Adipocyte (in vitro differentiated cells): ENCODE measurements at regions not wholly inside any gene's neighbourhood (a gene's known extent, or its start where the extent isn't known, plus 50 kb on each side); places are given as distances from the start of the nearest gene placed in this dataset.

Experiments used
- DNase-seq: peaks from one replicate; pipeline ENCODE4 v3.0.0-alpha.2; 2015; ENCODE audit warnings: low read depth
- H3K27me3 ChIP-seq: replicated peaks from 2 replicates; pipeline ENCODE4 v1.7.0; 2013; ENCODE audit warnings: mild to moderate bottlenecking, low read length, moderate library complexity; ENCODE audit not compliant: control insufficient read depth, insufficient read depth
- H3K36me3 ChIP-seq: 2 replicates; pipeline ENCODE4 v1.7.0; 2013; ENCODE audit warnings: low read length, mild to moderate bottlenecking, moderate library complexity; ENCODE audit not compliant: control insufficient read depth, insufficient read depth, severe bottlenecking
- H3K4me1 ChIP-seq: 2 replicates; pipeline ENCODE4 v1.7.0; 2013; ENCODE audit warnings: mild to moderate bottlenecking, low read length, moderate library complexity; ENCODE audit not compliant: control insufficient read depth, insufficient read depth
- H3K4me3 ChIP-seq: 2 replicates; pipeline ENCODE4 v1.7.0; 2013; ENCODE audit warnings: mild to moderate bottlenecking, low read length, moderate library complexity
- H3K9ac ChIP-seq: 2 replicates; pipeline ENCODE4 v1.7.0; 2013; ENCODE audit warnings: mild to moderate bottlenecking, low read length, moderate library complexity
- H3K9me3 ChIP-seq: 2 replicates; pipeline ENCODE4 v1.7.0; 2013; ENCODE audit warnings: mild to moderate bottlenecking, low read length, moderate library complexity; ENCODE audit not compliant: control insufficient read depth

- no peak for DNase-seq
- Histone ChIP-seq H3K4me1 (no peaks in the 10 kb centered on the region), H3K4me3 (no peak overlapping the region), H3K9me3 (no peaks in the 10 kb centered on the region), H3K9ac (no peak overlapping the region), H3K27me3 (peaks cover 47% of the 10 kb centered on the region), H3K36me3 (no peaks in the 10 kb centered on the region)
Observed at GRCh38 chr3:10555263-10555662, 49.9 kb upstream of the ATP2B2 start.

GRCh38 chr3:10556312-10556711, 50.9 kb upstream of the ATP2B2 start:
- Histone ChIP-seq H3K4me3 (no peak overlapping the region), H3K27me3 (peaks cover 45% of the 10 kb centered on the region), H3K36me3 (no peaks in the 10 kb centered on the region), H3K9me3 (no peaks in the 10 kb centered on the region), H3K9ac (no peak overlapping the region), H3K4me1 (no peaks in the 10 kb centered on the region)
- no peak for DNase-seq

DNA sequence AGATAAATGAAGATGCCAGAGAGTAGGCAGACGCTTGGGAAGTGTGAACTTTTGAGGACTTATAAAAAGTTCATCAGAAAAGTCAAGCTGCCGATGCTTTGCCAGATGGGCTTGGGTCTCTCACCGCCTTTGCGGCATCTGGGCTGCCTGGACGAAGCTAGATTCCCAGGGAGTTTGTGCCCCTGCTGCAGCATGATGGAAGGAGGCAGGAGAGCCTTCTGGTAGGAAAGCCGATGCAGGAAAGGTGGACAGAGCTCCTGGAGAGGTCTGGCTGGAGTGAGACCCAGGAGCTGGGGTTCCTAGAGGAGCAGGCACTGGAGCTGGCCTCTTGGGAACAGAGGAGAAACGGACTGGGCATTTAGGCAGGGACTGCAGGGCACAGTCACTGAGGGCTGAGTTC, 51.9 kb upstream of the ATP2B2 start:
- DNase-seq: no peak
- no peaks in the 10 kb centered on the region for H3K36me3 ChIP-seq
- H3K9ac ChIP-seq: no peak overlapping the region
- H3K4me1 ChIP-seq: no peaks in the 10 kb centered on the region
- H3K4me3 ChIP-seq: no peak overlapping the region
- H3K9me3 ChIP-seq: no peaks in the 10 kb centered on the region
- peaks cover 52% of the 10 kb centered on the region for H3K27me3 ChIP-seq

DNA sequence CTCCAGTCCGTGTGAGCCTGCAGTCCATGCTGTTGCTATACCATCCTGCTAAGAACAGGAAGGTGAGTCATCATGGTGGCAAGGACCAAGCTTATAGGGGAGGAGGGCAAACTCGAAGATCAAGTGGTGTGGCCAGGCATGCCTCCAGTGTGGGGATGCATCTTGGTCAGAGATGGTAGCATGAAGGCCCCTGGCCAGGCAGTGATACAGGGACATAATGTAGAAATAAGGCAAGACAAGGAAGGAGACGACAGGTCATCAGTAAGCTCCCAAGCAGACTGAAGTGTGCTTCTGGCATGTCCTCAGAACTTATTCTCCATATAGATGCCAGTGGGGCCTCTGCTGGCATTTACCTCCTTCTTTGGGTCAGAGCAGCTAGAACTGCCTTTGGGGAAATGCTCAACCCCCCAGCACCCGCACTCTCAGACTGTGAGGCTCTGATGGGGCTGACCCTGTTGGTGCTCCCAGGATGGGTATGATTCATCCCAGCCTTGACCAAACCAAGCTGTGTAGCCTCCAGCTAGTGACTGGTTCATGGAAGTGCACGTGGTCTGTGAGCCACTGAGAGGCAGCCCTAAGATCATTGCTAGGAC, 52.5 kb upstream of the ATP2B2 start:
- Histone ChIP-seq H3K36me3 (no peaks in the 10 kb centered on the region), H3K4me1 (no peaks in the 10 kb centered on the region), H3K4me3 (no peak overlapping the region), H3K9me3 (no peaks in the 10 kb centered on the region), H3K27me3 (peaks cover 53% of the 10 kb centered on the region), H3K9ac (no peak overlapping the region)
- peak; percentile 4 for DNase-seq

DNA sequence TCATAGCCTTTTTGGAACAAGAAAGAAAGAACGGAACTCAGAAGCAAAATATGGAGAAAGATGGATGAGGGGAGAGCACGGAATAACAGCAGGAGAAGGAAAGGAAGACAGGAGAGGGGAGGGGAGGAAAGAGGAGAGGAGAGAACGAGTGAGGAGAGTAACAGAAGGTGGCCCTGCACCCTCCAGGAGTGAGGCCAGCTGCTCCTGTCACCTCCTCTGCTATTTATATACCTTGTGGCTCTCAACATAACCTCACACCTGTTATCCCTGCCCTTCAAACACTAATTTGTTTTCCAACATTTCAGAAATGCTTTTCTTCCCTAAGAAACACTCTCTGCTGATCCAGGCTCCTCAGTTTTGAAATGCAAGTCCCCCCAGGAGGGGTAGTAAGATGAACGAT, 53.4 kb upstream of the ATP2B2 start:
- H3K9ac ChIP-seq: no peak overlapping the region
- DNase-seq: no peak
- no peaks in the 10 kb centered on the region for H3K9me3 ChIP-seq
- H3K36me3 ChIP-seq: no peaks in the 10 kb centered on the region
- H3K4me1 ChIP-seq: no peaks in the 10 kb centered on the region
- no peak overlapping the region for H3K4me3 ChIP-seq
- H3K27me3 ChIP-seq: peaks cover 57% of the 10 kb centered on the region

GRCh38 chr3:10560060-10560861, 54.9 kb upstream of the ATP2B2 start:
- Histone ChIP-seq H3K36me3 (no peaks in the 10 kb centered on the region), H3K9ac (no peak overlapping the region), H3K27me3 (peaks cover 47% of the 10 kb centered on the region), H3K4me1 (no peaks in the 10 kb centered on the region), H3K4me3 (no peak overlapping the region), H3K9me3 (no peaks in the 10 kb centered on the region)
- DNase-seq: no peak

- DNase-seq: no peak
- no peaks in the 10 kb centered on the region for H3K9me3 ChIP-seq
Observed at GRCh38 chr3:10561162-10561945, 56.0 kb upstream of the ATP2B2 start.

GRCh38 chr3:10561946-10562560, 56.7 kb upstream of the ATP2B2 start:
- Histone ChIP-seq H3K4me3 (no peak overlapping the region), H3K9ac (no peak overlapping the region), H3K4me1 (no peaks in the 10 kb centered on the region), H3K9me3 (no peaks in the 10 kb centered on the region), H3K27me3 (peaks cover 46% of the 10 kb centered on the region), H3K36me3 (no peaks in the 10 kb centered on the region)
- DNase-seq: no peak

More at GRCh38 chr3:10561162-10561945, 56.0 kb upstream of the ATP2B2 start:
- H3K4me3 ChIP-seq: no peak overlapping the region
- no peaks in the 10 kb centered on the region for H3K4me1 ChIP-seq
- no peaks in the 10 kb centered on the region for H3K36me3 ChIP-seq
- no peak overlapping the region for H3K9ac ChIP-seq
- H3K27me3 ChIP-seq: peaks cover 44% of the 10 kb centered on the region

DNA sequence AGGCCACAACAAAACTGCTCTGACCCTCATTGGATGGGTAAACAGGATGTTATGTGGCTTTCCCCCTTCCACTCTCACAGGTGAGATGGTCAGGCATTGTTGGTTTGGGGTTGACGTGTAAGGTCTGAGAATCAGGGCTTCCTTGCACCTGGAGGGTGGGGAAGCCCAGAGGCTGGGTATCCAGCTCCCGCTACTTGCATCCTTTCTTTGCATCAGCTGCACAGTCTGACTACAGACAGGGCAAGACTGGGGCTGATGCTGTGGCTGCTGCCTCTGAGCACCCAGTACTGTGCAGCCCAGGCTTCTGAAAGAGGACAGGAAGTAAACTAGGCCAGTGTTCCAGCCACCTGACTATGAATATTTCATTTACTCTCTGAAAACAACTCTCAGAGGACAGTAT, 58.0 kb upstream of the ATP2B2 start:
- Histone ChIP-seq H3K4me3 (no peak overlapping the region), H3K36me3 (no peaks in the 10 kb centered on the region), H3K27me3 (peaks cover 52% of the 10 kb centered on the region), H3K9ac (no peak overlapping the region), H3K9me3 (no peaks in the 10 kb centered on the region), H3K4me1 (no peaks in the 10 kb centered on the region)
- DNase-seq: no peak

DNA sequence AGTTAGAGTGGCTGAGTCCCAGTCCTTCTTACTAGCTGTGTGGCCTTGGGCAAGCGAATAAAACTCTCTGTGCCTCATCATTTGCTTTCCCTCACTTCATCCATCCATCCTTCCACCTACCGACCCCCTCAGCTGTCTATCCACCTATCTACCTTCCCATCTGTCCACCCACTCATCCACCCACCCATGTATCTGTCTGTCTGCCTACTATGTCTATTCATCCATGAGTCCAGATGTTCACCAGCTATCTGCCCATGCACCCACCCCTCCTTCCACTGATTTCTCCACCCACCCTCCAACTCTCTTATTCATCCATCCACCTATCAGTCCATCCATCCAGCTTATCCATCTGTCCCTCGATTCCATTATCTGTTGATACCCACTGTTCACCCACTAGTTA, 60.4 kb upstream of the ATP2B2 start:
- Histone ChIP-seq H3K4me1 (no peaks in the 10 kb centered on the region), H3K9me3 (no peaks in the 10 kb centered on the region), H3K4me3 (no peak overlapping the region), H3K36me3 (no peaks in the 10 kb centered on the region), H3K9ac (no peak overlapping the region), H3K27me3 (peaks cover 54% of the 10 kb centered on the region)
- DNase-seq: no peak

- H3K36me3 ChIP-seq: no peaks in the 10 kb centered on the region
- H3K9me3 ChIP-seq: no peaks in the 10 kb centered on the region
- no peaks in the 10 kb centered on the region for H3K4me1 ChIP-seq
- H3K27me3 ChIP-seq: peaks cover 51% of the 10 kb centered on the region
- no peak overlapping the region for H3K9ac ChIP-seq
- H3K4me3 ChIP-seq: no peak overlapping the region
- no peak for DNase-seq
Observed at GRCh38 chr3:10566451-10566850, 61.1 kb upstream of the ATP2B2 start.
